HG03457 (cell line): ENCODE measurements at regions not wholly inside any gene's neighbourhood (a gene's known extent, or its start where the extent isn't known, plus 50 kb on each side); places are given as distances from the start of the nearest gene placed in this dataset.
"Not testable (repeated sequence)": the region's sequence is repeated elsewhere in the genome, so short reads cannot be mapped to it uniquely, and the experiment has no call there.

Experiments used
- ATAC-seq: cut with Tn5 transposase; IDR thresholded peaks from one replicate; pipeline ENCODE4 v1.9.1; 2021; ENCODE audit warnings: moderate number of reproducible peaks; ENCODE audit not compliant: unreplicated experiment

GRCh38 chr2:83224591-83225200 is 1234.4 kb downstream of the SUCLG1 start:
- ATAC-seq: no peak

GRCh38 chr2:83221258-83221657 is 1237.8 kb downstream of the SUCLG1 start:
- ATAC-seq: no peak

GRCh38 chr2:83217854-83218253 is 1241.2 kb downstream of the SUCLG1 start:
- ATAC-seq: no peak

- no peak for ATAC-seq
These were observed 1262.9 kb downstream of the SUCLG1 start for GRCh38 chr2:83196225-83196624.

- ATAC-seq: no peak
These were observed 1267.8 kb downstream of the SUCLG1 start for GRCh38 chr2:83191316-83191715.

- no peak for ATAC-seq
These were observed 1272.8 kb downstream of the SUCLG1 start for GRCh38 chr2:83186105-83186760.

GRCh38 chr2:83180862-83181530 is 1278.1 kb downstream of the SUCLG1 start:
- not testable (repeated sequence) for ATAC-seq

GRCh38 chr2:83176539-83176938 is 1282.5 kb downstream of the SUCLG1 start:
- ATAC-seq: no peak

GRCh38 chr2:83172841-83173240 is 1286.2 kb downstream of the SUCLG1 start:
- no peak for ATAC-seq

- ATAC-seq: no peak
These were observed 1290.7 kb downstream of the SUCLG1 start for GRCh38 chr2:83168377-83168776.

- ATAC-seq: no peak
These were observed 1296.7 kb downstream of the SUCLG1 start for GRCh38 chr2:83162421-83162820.

GRCh38 chr2:83160571-83160970 is 1298.5 kb downstream of the SUCLG1 start:
- no peak for ATAC-seq

GRCh38 chr2:83155826-83156225 is 1303.3 kb downstream of the SUCLG1 start:
- no peak for ATAC-seq

- no peak for ATAC-seq
These were observed 1315.1 kb downstream of the SUCLG1 start for GRCh38 chr2:83143946-83144345.

GRCh38 chr2:83142934-83143333 is 1316.1 kb downstream of the SUCLG1 start:
- ATAC-seq: no peak

GRCh38 chr2:83115606-83116005 is 1343.5 kb downstream of the SUCLG1 start:
- ATAC-seq: no peak

GRCh38 chr2:83115155-83115554 is 1343.9 kb downstream of the SUCLG1 start:
- no peak for ATAC-seq

GRCh38 chr2:83113953-83114352 is 1345.1 kb downstream of the SUCLG1 start:
- no peak for ATAC-seq

GRCh38 chr2:83112858-83113257 is 1346.2 kb downstream of the SUCLG1 start:
- ATAC-seq: no peak

- no peak for ATAC-seq
These were observed 1349.8 kb downstream of the SUCLG1 start for GRCh38 chr2:83109284-83109683.

GRCh38 chr2:83106853-83107252 is 1352.2 kb downstream of the SUCLG1 start:
- ATAC-seq: no peak

GRCh38 chr2:83104202-83104601 is 1354.9 kb downstream of the SUCLG1 start:
- ATAC-seq: no peak
